HG02588 (cell line): ENCODE measurements at regions not wholly inside any gene's neighbourhood (a gene's known extent, or its start where the extent isn't known, plus 50 kb on each side); places are given as distances from the start of the nearest gene placed in this dataset.
A peak's percentile ranks its signal among the peaks of the same experiment; 100 is the strongest.
"Not testable (repeated sequence)": the region's sequence is repeated elsewhere in the genome, so short reads cannot be mapped to it uniquely, and the experiment has no call there.

Experiments used
- ATAC-seq: cut with Tn5 transposase; IDR thresholded peaks from one replicate; pipeline ENCODE4 v1.9.1; 2021; ENCODE audit warnings: mild to moderate bottlenecking, moderate library complexity; ENCODE audit not compliant: unreplicated experiment

GRCh38 chrX:79026742-79027141 is 81.6 kb downstream of the P2RY10 start:
- not testable (repeated sequence) for ATAC-seq

- ATAC-seq: no peak
Measured at GRCh38 chrX:79035421-79035820, 90.2 kb downstream of the P2RY10 start.

- no peak for ATAC-seq
Measured at GRCh38 chrX:79036157-79036880, 91.1 kb downstream of the P2RY10 start.

- peak; percentile 93 for ATAC-seq
Measured at GRCh38 chrX:79065696-79066095, 78.8 kb upstream of the GPR174 start.

- no peak for ATAC-seq
Measured at GRCh38 chrX:79078114-79078513, 66.4 kb upstream of the GPR174 start.

- no peak for ATAC-seq
Measured at GRCh38 chrX:79079477-79079876, 65.0 kb upstream of the GPR174 start.

DNA sequence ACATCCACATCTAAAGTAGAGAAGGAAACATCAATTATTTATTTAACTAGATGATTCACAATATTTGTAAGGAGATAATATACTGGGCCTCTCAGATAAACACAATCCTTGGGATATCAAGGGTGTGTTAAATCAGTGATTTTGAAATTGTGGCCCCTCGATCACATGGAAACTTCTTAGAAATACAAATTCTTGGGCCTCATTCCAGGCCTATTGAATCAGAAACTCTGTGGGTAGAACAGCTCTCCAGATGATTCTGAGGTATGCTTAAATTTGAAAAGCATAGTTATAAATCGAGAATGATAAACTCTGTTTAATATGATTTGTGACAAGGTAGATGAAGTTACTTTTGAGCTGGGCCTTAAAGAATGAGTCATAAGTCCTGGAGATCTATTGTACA is 64.3 kb upstream of the GPR174 start:
- ATAC-seq: no peak

DNA sequence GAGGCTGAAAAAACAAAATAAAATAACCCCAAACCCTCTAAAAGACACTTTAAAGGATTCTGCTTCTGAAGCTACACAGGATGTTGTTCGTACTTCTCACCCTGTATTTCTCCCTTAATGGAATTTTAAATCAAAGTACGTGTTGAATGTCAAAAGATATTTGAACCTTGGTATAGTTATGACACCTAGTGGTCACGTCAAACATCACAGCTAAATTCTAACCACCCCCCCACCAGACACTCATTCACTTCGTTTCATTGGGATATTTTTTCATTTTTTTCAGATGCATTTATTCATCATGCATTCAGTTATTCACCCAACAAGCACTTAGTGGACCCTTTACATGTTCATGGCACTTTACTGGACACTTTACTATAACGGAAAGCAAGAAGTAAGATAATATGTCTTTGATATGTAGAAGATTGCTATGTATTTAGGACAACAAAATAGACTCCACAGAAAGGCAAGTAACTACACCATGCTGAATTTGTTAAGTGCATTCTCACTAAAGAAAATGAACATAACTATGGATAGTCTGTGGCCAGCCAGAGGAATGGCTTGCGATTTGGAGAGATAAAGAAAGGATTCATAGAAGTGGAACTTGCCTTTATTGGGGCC is 62.5 kb upstream of the GPR174 start:
- ATAC-seq: no peak

DNA sequence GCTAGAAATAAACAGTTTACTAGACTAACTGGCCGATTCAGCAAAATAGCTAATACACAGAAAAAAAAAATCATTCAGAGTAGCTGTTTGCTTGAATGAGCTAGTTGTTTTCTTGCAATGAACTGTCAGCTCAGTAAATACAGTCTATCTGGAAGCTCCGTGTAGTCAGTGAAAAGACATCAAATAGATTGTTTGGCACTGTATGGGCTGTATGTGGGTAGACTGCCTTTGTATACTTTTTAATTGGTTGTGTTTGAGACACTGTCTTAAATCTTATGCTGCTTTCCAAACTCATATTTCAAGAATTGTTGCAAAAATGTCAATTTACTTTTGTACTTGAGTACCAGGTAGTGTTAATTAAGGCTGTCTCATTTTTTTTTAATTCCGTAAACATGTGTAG is 61.6 kb upstream of the GPR174 start:
- no peak for ATAC-seq

- ATAC-seq: no peak
Measured at GRCh38 chrX:79084923-79085322, 59.6 kb upstream of the GPR174 start.

DNA sequence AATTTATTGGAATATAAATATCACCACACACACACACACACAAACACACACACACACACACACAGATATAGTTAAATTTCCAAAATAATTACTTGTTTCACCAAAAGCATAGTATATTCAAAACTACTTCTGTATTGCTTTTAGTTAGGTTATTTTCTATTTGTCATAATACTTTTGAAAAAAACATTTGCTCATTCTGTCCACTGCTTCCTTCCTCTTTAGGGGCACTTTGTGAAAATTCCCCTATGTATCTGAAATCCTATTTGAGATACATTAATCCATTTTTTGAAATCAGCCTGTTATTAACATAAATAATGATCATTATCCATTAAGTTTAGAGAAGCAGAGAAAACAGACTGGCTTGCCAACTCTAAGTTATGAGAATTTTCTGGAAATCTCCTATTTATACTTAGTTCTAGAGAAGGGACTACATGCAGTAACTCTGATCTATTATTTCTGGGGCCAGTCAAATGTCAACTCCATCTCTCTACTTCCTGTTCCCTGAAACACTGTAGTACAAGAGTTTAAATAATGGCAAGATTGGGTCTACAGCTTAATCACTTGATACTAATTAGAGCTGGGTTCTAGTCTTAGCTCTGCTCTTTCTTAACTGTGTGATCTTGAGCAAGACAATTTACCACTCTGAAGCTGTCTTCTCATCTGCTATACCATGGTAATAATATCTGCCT is 54.4 kb upstream of the GPR174 start:
- no peak for ATAC-seq

- no peak for ATAC-seq
Measured at GRCh38 chrX:79094075-79094832, 50.2 kb upstream of the GPR174 start.
